GM21717 (cell line): ENCODE measurements at regions not wholly inside any gene's neighbourhood (a gene's known extent, or its start where the extent isn't known, plus 50 kb on each side); places are given as distances from the start of the nearest gene placed in this dataset.

Experiments used
- ATAC-seq: cut with Tn5 transposase; IDR thresholded peaks from one replicate; pipeline ENCODE4 v1.9.1; 2021; ENCODE audit warnings: mild to moderate bottlenecking, moderate library complexity; ENCODE audit not compliant: unreplicated experiment

DNA sequence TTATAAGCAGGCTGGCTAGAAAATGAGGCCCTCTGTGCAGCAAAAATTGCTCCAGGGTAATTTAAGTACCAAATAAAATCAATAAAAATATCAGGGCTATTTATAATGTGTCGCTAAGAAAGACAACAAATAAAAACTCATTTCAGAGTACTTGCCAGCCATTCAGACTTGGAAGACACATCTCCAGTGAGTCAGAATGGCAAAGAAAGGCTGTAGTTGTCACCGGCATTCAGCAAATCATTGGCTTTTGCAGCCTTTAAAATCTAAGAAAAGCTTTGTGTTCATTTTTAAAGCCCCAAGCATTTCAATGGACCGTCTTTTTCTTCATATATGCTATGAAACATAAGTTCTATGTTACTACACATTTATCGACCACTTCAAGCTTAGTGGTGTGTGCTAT lies 141.1 kb upstream of the HNMT start:
- no peak for ATAC-seq

DNA sequence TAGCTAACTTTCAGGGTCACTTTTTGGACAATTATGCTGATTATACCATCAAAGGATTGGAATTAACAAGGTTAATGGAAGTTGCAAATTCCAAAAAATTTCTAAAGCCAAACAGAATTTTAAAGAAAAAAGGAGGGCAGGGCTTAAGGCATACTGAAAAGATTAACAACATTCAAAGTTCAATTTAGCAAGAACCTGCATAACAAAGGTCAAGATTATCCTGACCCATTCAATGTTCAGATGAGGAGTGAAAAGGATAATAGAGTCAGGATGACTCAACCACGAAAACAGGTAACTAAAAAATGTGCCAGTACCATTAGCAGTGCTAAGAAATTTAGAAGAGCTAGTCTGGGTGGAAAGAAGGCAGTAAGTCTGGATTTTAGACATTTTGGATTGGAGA lies 139.8 kb upstream of the HNMT start:
- no peak for ATAC-seq

DNA sequence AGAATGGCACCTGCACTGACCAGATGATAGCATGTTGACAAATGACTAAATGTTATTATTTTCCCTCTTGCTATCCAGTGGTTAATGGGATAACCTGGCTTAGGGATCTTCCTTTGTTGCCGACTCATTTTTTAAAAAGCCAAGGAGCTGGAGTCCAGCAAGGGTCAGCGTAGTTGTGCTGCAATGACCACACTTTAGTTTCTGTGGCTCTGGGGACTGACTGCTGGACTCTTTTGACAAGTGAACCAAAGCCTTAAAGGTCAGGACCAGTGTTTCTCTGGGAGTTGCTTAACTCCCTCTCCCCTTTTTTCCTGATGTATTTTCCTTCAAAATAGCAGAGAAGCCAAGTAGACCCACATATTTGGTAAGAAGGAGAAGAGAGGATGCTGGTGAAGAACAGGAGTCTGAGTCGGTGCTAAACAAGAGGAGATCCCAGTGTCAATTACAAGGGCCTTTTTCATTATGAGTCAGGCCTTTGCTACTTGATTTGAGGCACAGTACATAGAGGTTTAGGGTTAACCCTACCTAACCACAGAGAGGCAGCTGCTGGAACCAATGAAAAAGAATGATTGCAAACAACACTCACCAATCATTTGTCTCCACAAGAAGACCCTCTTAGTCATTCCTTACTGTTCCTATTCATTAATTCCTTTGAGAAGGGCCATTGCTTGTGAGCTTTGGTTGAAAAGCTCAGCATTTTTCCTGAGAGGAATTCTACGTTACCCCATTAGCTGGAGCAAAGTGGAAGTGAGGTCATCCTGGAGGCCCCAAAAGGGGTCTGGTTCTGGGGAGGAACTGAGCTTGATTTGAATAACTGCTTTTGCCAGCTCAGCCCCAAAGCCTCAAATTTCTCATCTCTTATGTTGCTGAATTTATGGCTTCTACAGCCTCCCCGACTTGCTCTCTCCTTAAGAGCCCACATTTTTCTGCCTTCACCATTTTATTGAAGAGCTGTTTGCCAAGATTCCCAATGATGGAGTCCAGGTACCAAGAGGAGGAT lies 137.6 kb upstream of the HNMT start:
- peak; percentile 95 for ATAC-seq

DNA sequence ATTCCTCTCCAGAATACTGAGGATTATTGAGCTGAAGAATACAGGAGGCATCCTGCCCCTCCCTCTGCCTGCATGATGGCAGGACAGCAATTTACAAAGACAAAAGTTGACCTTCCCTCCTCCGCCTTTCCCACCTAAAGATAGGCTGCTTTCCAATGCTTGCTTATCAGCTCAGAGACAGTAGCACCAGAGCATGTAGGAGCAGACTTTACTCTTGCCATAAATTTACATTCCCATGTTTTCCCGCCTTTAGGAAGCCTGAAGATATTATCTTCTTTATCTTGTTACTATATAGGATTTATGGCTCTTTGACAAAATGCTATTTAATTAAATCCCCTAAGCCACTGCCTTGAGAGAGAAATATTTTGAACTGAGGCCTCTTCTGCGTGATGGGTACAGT lies 135.6 kb upstream of the HNMT start:
- no peak for ATAC-seq

DNA sequence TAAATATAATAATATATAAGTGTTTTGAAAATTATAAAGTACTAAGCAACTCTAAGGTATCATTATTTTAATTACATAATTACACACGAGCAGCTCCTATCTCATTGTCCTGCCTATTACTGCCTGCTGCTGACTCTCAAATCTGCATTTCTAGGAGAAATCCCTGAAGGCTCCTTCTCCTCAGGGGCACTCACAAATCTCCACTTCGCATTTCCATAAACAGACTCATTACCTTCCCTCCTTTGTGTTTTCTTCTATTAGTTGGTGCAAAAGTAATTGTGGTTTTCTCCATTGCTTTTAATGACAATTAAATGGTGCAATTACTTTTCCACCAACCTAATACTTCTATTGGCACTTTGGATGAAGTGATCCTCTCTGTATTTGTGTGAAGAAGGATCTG lies 135.0 kb upstream of the HNMT start:
- no peak for ATAC-seq

DNA sequence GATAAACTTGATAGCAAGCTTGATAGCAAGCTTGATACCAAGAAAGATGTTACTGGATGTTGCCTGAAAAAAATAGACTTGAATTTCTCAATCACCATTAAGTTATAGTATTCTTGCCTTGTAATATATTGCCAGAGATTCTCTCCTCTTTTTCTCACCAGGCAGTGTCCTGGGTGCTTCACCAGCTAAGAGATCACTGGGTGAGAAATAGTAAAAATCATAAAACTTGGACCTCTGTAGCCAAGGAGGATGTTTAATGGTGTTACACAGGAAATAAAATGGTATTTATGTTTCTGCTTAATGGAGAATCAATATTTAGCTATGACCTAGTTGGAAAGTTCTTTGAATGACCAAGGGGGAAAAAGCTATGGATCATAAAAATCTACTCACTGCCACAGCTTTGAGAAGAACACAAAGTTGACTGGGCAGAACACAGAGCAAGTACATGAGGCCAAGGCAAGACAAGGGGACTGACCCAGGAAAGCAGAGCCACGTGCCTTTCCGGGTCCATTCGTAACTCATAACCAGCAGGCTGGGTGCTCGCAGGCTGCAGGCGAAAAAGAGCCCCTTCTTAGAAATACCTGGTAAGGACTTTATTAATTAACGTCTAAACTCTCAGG lies 129.4 kb upstream of the HNMT start:
- no peak for ATAC-seq

- no peak for ATAC-seq
These were observed 127.6 kb upstream of the HNMT start for GRCh38 chr2:137836671-137837070.

GRCh38 chr2:137837830-137838229 lies 126.4 kb upstream of the HNMT start:
- no peak for ATAC-seq

DNA sequence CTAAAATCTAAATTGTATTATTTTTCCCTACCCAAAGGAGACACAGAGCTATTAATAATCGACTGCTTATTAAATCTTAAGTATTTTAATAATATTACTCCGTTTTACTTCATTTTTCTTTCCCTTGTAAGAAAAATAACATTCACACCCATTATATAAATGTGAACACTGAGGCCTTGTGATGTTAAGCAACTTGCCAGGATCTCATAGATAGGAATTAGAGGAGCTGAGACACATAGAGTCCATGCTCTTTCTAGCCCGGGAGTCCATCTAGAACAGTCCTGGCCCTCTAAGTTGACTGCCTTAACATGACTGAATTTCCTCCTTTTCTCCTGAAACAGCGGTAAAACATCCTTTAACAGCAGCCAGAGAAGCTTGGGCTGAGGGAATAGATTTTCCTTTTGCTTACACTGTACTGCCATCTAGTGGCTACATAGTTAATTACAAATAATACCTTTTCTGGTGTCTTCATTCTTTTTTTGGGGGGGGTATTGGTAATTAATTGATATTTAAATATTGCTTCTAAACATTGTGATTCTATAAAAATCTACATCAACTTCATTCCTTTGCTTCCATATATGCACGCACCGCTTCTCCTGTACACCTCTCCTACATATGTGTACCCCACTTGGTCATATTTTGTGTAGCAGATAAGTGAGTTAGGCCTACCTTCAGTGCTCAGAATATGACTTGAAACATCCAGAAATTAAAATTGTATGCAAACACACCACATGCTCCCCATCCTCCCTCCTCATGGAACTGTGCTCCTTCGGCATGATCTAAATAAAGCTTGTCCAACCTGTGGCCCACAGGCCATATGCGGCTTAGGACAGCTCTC lies 125.8 kb upstream of the HNMT start:
- ATAC-seq: peak; percentile 57

GRCh38 chr2:137842430-137842829 lies 121.8 kb upstream of the HNMT start:
- ATAC-seq: no peak

- no peak for ATAC-seq
These were observed 121.3 kb upstream of the HNMT start for GRCh38 chr2:137842952-137843351.

DNA sequence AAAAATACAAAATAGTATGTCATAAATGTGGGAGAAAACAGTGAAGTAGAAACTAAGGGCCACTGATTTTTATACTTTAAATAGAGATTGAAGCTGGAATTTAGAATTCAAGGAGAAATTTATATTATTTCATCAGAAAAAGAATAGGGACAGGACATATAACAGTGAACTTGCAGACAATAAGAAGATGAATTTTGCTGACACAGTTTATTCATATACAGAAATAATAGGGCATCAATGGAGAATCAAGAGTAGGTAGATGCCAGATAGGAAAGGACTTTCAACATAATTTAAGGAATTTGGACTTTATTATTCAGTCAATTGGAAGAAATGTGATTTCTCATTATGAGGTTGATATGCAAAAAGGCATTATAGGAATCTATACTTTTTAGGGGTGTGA lies 118.9 kb upstream of the HNMT start:
- no peak for ATAC-seq

DNA sequence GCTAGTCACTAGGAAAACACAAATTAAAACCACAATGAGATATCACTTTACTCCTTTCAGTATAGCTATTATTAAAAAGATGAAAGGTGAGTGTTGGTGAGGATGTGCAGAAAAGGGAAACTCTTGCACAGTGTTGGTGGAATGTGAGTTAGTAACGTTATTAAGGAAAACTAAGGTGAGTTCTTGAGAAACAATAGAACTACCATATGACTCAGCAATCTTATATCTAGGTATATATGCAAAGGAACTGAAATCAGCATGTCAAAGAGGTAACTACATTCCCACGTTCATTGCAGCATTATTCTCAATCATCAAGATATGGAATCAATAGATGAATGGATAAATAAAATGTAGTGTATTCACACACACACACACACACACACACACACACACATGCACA lies 117.3 kb upstream of the HNMT start:
- no peak for ATAC-seq

DNA sequence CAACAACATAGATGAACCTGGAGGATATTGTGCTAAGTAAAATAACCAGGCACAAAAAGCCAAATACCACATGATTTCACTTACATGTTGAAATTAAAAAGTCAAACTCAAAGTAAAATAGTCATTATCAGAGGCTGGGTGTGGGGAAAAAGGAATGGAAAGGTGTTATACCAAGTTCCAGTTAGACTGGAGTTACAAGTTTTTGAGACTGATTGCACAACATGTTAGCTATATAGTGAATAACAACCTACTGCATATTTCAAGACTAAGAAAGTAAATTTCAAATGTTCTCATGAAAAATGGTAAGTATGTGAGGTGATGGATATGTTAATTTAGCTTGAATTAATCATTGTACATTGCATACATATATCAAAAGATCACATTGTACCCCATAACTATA lies 116.8 kb upstream of the HNMT start:
- ATAC-seq: no peak

DNA sequence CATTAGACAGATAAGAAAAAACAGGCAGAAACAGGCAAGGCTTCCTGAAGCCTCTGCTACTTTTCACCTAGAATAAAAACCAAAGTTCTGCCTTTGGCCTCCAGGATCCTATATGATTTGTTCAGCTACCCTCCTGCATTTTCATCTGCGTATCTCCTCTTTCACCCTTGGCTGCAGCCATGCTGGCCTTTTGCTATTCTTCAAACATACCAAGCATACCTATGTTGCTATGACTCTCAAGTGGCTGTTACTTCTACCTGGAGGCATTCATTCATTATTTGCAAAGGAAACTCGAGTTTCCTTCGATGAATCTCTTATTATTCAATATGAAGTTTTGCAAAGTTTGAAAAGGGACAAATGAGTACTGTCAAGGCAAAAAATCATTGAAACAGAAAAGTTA lies 106.4 kb upstream of the HNMT start:
- ATAC-seq: no peak

DNA sequence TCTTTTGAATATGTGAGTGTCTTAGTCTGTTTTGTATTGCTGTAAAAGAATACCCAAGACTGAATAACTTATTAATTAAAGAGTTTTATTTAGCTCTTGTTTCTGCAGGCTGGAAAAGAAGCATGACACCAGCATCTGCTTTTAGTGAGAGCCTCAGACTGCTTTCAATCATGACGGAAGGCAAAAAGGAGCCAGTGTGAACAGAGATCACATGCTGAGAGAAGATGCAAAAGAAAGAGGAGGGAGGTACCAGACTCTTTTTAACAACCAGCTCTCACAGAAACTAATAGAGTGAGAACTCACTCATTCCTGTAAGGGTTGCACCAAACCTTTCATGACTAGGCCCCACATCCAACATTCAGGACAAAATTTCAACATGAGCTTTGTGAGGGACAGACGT lies 101.6 kb upstream of the HNMT start:
- no peak for ATAC-seq

DNA sequence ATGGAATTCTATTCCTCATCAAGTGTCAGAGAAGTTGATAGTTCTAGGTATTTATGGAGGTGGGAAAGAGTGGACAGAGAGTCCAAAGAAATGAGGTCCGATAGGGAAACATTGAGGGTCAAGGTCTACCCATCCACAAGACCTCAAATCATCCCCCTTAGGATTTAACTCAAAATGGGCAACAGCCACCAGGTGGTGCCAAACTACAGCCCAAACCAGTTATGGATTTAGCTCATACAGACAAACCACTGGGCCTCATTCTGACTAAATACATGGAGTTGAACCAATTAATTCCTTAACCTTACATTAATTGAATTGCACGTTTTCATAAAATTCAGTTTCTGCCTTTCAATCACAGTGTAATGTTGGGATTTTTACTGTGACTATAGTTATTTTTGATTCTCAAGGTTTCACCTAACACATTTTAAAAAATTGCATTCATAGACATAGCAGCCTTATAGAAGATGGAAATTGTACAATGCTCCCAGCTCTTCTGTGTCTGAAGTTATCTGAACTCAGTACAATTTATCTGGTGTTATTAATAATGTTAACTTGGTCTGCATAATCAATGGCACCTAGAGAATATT lies 98.2 kb upstream of the HNMT start:
- no peak for ATAC-seq

GRCh38 chr2:137870682-137871081 lies 93.6 kb upstream of the HNMT start:
- ATAC-seq: no peak

- ATAC-seq: no peak
These were observed 91.7 kb upstream of the HNMT start for GRCh38 chr2:137872577-137872976.

DNA sequence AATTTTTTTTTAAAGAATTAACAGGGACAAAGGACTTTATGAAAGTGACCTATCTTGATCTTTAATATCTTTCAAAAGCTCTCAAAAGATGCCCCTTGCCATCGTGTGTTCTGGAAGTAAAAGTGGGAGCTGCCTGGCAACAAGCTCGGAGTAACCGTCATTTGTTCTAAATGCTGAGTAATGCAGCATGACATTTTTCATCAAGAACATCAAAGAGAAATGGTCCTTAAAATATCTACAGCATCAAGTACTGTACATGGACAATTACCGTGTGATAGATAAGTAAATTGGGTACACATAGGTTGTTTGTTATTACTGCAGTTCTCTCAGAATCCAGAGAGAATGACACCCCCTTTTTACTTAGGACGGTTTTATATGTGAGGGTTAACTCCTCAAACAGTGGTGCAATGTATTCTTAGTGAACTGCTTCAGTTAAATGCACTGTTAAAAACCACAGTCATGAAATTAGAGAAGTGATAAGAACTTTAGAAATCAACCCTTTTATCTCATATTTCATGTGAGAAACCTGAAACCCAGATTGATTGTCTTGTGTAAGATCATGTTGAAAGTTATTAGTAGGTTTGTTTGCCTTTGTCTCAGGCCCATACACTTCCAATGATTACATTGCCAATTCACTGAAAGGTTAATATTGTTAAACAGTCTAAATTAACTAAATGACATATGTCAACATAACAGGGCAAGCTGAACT lies 90.6 kb upstream of the HNMT start:
- no peak for ATAC-seq
